Inflammatory macrophage treated with lipopolysaccharide for 1 hour (primary cell): ENCODE measurements at regions not wholly inside any gene's neighbourhood (a gene's known extent, or its start where the extent isn't known, plus 50 kb on each side); places are given as distances from the start of the nearest gene placed in this dataset.

Experiments
- DNase-seq, 2 donors: peaks; one replicate each; pipeline ENCODE4 v3.0.0-alpha.2; 2020 to 2022

DNA sequence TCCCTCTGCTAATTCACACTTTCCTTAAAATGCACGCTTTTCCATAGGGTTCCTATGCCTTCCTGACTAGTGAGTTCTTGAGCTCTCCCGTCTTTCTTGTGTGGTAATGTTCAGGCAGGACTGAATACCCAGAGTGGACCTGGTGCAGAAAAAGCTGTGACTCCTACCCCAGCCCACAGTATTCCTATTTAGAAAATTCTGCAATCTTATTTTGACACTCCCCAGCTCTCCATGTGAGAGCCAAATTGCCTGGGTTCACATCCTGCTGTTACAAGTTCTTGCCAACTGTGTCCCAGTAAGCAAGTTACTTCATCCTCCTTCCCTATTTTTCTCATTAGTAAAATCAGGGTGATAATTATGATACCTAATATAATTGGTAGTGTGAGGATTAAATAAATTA is 290.8 kb upstream of the SLCO3A1 start:
- DNase-seq, result no peak

DNA sequence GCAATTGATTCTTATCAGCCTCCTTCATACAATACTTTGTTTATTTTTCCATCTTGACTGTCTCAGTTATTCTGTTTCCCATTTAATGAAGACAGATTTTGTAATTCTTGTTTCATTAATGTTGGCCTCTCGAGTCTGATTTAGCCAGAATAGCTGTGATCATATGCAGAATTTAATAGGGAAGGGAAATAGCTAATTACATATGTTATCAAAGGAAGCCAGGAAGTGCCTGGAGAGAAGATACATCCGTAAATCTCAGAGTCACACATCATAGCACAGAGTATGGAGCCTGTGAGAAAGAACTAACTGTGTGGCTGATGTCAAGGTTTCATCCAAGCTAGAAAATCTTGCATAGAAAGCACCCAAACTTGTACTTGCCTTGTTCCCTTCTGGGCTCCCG is 288.9 kb upstream of the SLCO3A1 start:
- no peak for DNase-seq

DNA sequence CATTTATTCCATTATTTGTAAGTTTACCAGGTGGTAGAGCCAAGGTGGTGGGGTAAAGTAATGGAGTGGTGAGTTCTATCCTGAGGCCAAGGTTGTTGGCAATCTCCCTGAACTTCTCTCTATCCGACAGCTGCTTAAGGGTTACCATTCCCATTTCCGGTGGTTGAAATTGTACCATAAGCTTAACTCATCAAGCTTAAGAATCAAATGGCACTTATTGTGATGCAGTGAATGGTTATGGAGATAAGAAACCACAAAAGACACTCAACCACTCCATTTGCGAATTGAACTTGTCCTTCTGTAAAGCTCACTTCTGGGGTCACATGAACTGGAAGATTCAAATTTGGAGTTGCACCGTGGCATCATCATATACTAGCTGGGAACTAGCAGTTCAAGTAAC is 287.4 kb upstream of the SLCO3A1 start:
- DNase-seq, result no peak

DNA sequence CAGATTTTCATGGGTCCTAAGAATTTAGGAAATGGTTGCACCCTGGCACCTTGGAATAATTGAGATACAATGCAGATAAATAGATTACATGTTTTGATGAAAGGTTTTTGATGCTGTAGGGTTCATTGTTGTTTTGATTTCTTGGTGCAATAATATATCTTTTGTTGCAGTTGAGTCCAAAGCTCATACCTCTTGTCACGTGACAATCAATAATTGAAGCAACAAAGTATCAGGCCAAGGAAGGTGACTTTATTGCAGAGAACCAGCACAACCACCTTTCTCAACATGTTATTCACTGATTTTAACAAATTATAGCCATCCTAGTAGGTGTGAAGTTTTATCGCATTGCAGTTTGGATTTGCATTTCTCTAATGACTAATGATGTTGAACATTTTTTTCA is 285.5 kb upstream of the SLCO3A1 start:
- no peak for DNase-seq

DNA sequence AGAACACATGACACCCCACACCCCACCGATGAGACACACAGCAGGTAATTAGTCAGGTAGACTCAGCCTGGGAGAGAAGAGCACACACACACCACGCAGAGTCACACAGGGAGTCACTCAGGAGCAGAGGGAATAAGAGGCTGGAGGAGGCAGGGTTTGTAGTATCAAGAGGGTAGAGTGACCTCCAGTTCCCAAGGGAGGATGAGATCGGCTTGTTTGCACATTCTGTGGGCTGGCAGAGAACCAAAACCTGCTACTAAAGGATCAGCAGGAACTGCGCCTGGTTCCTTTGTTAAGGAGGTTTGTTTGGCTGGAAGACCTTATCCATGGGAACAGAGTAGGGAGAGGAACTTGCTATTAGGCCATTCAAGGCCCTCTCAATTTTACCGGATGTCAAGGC is 281.4 kb upstream of the SLCO3A1 start:
- no peak for DNase-seq

DNA sequence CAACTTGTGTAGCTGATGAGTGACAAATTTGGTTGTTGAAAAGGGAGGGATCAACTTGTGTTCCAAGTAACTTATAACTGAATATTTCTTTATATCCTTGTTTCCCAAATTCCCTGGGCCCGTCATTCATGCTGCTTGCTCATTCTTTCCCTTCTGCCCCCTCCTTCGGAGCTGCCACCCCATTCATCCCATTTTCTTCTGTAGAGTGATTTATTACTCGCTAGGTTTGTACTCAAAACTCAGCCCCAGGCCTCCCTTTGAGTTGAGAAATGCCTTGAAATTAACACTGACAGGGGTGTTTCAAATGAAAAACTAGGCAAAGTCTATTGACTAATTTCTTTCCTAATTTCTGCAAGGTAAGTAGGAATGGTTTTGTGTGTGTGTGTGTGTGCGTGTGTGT is 277.4 kb upstream of the SLCO3A1 start:
- DNase-seq, result no peak

DNA sequence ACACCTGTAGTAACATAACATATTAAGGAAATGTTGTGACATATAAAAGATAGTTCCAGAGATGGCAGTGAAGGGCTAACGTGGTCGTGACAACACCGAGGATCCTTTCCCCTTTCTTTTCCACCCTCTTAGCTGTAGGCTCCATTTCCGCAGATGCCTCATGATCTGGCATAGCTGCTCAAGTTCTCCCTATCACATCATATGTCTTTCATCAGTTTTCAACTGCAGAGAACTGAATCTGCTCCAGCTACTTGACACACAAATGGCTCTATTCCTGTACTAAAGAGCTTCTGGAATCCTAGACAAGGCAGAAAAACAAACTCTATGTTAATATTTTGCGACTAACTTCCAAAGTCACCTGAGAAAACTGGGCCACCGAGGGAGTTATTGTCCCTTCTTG is 275.0 kb upstream of the SLCO3A1 start:
- no peak for DNase-seq

DNA sequence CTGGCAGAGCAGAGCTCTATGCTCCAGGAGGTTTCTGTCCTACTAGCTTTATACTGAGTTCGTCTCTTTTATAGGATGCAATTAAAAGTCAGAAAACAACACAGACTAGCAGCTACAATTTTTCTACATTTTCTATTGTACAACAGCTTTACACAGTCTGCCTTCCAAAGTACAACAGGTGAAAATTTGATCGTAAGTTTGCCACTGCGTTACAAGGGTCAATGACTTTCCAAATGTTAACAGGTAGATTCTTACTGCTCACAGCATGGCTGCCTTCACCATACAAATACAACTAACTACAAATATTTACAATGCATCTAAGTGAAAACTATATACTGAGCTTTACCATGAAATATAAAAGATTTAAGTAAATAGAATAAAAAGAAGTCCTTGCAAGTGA is 268.6 kb upstream of the SLCO3A1 start:
- DNase-seq, result no peak

DNA sequence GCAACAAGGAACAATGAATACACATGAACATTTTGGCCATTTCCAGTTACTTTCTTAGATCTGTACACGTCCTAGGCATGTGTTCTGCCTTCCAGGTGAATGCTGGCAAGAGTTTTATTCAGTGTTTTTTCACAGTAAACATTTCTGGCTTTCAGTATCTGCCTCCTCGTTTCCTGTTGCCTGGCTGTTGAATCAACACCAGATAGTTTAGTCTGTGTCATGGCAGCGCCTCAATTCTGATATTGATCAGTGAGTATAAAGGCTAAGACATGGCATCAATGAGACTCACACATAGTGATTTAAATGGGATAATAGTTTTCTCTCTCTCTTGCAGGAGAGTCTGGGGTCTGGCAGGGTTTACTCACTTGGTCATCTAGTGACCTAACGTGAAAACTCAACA is 266.9 kb upstream of the SLCO3A1 start:
- no peak for DNase-seq

DNA sequence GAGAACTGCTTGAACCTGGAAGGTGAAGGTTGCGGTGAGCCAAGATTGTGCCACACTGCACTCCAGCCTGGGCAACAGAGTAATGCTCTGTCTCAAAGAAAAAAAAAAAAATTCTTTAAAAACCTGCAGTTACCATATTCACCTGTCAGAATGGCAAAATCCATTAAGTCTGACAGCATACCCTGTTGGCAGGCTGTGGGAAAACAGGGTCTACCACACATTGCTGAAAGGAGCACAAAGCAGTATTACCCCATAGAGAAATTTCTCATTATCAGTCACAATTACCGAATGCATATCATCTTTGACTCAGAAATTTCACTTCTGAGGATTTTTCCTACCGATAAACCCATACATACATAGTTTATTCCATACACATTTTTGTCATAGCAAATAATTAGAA is 264.1 kb upstream of the SLCO3A1 start:
- DNase-seq, result no peak

DNA sequence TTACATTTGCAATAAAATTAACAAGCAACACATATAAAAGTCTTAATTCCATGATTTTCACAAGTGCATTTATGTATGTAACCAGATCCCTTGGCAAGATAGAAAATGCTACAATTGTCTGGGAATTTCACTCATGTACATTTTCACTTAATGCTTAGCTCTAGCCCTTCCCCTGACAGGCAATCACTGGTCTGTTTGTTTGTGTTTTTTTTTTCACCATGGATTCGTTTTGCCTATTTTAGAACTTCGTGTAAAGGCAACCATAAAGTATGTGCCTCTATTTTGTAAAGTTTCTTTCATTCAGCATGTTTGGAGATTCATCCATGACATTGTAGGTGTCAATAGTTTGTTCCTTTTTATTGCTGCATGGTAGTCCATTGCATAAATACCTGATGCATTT is 260.9 kb upstream of the SLCO3A1 start:
- no peak for DNase-seq

DNA sequence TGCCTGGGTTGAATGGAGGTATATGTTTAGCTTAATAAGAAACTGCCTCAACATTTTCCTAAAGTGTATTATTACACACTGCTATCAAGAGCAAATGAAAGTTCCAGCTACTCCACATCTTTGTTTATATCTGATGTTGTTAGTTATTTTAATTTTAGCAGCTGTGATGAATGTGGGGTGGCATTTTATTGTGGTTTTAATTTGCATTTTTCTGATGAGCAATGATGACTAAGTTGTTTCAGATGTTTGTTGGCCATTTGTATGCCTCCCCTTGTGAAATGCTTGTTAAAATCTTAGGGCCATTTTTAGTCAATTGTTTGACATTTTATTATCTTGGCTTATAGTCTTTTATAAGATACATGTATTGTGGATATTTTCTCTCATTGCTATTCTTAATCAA is 260.4 kb upstream of the SLCO3A1 start:
- no peak for DNase-seq

DNA sequence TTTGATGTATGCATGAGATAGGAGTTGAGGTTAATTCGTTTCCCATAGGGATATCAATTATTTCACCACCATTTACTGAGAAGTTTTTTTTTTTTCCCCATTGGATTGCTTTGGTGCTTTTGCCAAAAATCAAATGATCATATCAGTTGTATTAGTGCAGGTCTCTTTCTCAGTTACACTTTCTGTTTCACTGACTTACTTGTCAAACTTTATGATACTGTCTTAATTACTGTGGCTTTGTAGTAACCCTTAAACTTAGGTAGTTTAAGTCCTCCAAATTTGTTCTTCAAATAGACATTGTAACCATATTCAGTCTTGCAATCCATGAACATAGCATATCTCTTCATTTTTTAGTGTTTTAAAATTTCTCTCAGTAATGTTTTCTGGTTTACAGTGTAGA is 259.9 kb upstream of the SLCO3A1 start:
- no peak for DNase-seq

DNA sequence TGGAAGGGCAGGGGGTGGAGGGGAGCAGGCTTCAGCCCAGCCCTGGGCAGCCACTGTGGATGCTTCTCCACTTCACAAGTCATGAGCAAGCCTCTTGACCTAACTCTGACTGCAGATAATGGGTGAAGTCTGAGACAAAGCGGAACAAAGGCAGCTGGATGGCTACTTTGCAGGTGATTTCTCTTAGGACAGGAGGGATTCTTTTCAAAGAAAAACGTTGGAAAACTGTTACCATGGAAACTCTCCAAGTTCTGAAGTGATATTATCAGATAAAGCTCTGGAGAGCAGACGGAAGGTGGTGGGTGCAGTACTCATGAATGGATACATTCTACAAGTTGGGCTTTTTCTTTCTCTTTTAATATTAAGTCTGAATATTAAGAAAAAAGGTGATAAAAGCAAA is 254.2 kb upstream of the SLCO3A1 start:
- no peak for DNase-seq

DNA sequence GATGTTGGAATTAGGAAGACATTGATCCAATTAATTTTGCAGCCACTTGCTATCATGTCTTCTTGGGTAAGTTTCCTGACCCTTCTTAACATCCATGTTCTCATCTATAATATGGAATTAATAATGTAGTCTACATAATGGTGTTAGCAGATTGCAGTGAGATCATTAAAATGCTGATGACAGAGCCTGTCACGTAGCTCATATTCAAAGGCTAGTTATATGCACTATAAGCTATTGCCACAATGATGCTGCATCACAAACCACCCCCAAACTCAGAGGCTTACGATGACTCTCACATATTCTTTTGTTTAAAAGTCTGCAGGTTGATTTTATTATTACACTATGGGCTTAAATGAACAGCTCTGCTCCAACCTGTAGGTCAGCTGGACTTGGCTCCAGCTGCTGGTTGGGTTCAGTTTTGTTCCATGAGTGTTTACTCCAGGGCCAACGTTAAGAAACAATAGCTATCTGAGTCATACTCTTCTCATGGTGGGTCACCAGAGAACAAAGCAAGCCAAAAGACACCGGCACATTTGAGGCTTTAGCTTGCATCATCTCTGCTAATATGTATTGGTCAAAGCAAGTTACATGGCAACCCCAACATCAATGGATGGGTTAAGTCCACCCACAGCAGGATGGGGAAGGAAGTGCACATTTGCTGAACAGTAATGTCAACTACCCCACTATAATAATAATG is 250.0 kb upstream of the SLCO3A1 start:
- DNase-seq, result no peak

DNA sequence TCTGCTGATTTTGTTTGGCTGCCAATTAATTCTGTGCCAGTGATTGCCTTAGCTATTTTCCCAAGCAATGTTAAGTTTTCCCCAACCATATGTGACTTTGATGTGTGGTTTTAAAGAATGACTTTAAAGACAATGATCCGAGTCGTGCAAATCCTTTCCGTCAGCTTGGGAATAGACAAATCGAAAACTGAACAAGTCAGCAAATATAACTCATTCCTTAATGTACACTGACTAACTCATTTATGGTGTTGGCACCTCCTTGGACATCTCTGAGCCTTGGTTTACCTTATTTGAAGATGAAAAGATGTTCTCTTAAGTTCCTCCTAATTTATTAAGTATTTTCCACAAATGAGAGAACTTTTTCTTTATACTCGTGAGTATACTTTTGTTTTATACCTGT is 249.4 kb upstream of the SLCO3A1 start:
- no peak for DNase-seq

DNA sequence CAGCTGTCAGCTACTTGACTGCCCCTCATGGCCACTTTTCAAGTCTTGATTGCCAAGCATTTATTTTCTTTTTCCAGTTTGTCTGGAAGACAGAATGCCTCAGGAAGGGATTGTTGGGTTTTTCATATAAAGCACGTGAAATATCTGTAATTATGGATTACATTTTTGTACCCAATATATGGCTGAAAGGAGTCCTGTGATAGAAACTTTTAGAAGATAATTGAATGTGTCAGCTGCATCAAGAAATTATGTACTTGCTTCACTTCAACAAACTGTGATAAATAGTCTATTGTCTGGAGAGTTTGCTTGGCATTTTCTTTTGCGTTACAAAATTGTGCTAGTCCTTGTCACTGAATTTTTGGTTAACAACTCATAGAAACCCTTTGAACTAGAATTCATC is 247.9 kb upstream of the SLCO3A1 start:
- no peak for DNase-seq

DNA sequence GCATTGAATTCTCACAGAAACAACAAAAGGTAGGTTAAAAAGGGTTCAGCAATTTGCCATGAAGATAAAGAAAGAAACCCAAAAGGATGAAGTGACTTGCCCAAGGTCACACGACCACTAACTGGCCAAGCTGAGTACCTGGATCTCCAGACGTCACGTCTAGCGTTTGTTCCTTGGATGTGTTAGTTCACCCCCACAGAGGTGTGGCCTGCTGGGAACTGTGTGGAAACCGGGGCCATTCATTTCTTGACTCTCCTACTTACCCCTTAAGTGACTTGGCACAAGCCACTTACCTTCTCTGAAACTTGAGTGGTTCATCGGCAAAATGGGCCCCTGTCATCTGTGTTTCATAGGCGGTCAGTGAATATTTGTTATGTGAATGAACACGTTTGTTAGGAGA is 244.3 kb upstream of the SLCO3A1 start:
- no peak for DNase-seq

DNA sequence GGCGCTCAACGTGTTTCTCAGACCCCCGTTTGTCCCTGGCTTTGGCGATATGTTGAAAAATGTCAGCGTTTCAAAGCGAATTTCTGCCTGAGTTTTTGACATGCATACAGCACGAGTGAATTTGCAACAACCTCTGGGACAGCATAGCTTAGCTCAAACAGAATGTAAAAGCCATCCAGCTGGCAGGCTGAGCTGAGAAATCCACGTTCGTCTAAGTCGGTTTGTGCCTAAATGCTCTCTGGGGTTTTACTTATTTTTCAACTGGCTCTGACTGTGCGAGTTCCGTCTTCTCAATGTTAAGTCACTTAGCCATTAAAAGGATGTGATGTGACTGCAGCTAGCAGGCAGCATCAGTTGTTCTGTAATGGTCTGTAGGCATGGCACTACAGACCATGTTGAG is 243.5 kb upstream of the SLCO3A1 start:
- no peak for DNase-seq

DNA sequence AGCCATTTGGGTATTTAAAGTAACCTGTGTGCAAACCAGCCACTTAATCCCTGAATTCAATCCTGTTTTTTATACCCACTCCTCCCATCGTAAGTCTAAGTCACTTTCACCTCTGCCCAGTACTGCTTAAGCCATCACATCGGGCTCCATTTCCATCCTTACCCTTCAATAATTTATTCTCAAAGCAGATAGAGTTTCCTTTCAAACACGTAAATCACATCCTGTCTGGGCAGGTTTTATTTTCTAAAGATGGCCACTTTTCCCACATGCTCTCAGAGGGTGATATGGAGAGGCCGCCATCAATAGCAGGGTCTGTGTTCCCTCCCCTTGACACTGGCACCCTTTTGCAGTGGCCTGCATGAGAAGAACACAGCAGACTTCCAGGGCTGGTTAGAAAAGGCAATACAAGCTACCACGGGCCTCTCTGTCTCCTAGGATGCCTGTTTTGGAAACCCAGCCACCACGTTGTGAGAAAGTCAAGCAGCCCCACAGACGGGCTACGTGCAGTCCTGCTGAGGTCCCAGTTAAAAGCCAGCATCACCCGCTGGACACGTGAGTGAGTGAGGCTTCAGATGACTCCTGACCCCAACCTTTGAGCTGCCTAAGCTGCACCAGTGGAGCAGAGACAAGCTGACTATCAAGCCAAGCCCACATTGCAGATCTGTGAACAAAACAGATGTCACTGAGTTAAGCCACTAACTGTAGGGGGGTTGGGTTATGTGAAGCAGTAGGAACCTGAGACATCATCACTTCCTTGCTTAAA is 241.8 kb upstream of the SLCO3A1 start:
- DNase-seq, result no peak

DNA sequence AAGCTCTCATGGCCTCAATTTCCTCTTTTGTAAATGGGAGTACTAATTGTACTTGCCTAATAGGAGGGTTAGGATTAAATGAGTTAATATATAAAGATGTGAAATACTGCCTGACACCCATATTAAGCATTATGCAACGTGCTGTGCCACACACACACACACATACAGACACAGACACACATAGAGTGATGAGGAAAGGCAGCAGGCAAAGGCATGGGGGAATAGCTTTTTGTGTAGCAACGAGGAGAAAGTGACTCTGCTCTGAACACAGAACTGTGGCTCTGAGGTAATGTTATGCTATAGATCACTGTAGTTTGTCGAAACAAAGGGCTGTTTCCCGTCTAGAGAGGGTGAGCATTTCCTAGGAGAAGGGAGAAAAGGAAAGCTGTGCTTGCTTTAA is 233.3 kb upstream of the SLCO3A1 start:
- DNase-seq, result no peak

DNA sequence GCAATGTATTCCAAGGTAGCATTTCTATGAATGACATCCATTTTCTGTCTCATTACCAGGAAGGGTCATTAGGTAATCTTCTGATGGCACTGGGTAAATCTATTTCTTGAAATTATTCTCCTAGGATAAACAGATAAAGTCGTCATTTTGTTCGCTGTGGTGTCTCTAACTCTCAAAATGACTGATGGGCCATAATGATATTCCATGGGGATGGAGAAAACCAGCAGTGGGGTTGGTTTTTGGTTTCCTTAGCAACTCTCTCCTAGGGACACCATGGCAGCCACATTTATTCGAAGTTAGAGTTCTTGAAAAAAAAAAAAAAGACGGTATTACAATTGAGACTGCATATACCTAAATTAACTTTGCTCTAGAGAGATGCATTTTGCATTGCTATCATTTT is 231.3 kb upstream of the SLCO3A1 start:
- DNase-seq, result no peak

DNA sequence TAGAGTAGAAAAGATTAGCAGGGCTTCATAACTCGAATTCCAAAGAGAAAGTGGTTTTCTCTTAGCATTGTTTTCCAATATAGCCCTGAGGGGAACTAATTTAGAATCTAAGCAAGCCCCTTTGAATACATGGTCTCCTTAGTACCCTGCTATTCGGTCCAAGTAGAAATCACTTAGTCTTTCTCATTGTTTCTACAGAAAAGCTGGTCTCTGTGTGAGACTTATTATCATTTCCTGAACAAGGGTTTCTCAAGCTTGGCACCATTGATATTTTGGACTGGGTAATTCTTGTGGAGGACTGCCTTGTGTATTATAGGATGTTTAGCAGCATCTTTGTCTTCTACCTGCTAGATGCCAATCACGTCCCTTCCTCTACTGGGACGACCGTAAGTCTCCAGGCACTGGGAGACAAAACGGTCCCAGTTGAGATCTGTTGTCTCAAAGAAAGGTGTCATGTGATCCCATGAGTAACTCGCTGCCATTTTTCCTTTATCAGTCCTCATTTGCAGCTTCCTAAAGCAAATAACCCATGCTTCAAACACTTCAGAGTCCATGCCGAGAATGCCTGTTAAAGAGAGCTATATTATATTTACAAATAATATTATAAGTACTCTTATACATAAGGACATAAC is 230.7 kb upstream of the SLCO3A1 start:
- DNase-seq, result no peak

DNA sequence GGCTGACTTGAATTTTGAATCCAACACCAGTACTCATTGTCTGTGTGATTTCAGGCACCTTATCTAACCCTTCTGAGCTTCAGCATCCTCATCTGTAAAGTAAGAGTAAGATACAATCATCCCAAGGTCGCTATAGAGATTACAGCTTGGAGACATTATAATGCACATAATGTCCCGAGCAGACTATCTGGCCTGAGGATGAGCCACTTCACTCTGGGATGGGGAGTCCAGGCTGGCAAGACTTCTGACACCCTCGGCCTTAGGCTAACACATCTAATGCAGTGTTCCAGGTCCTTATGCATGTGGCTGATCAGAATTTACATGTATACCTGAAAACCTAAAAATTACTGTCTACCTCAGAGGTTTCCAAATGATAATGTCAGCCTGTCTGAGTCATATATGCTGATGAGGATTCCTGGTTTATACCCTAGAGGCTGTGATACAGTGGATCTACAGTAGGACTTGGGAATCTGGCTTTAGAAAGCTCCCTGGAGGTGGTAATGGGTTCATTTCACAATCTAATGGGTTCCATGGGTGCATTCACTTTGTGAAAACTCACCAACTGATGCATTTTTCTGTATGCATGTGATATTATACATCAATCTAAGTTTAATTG is 229.0 kb upstream of the SLCO3A1 start:
- no peak for DNase-seq
